ENCODE measurements at regions not wholly inside any gene's neighbourhood (a gene's known extent, or its start where the extent isn't known, plus 50 kb on each side); places are given as distances from the start of the nearest gene placed in this dataset.
A peak's percentile ranks its signal among the peaks of the same experiment; 100 is the strongest.

- peak overlapping the region; percentile 73 for H2BK15ac ChIP-seq (ENCODE audit: low read depth, poor library complexity, severe bottlenecking)
- H3K4me3 ChIP-seq (ENCODE audit: insufficient read depth in 1 of 2, low read depth in 1 of 2, low read length in 2 of 2) = peak overlapping the region in 1 of 2 experiments; percentile 44
- 80% methylated on average over 21 of the region's 21 CpGs for WGBS
- peak overlapping the region in 1 of 2 experiments; percentile 72 for H3K4ac ChIP-seq (ENCODE audit: low read depth in 1 of 2, low read length in 2 of 2)
- DNase-seq = peak; percentile 78
- H2BK120ac ChIP-seq (ENCODE audit: low read depth, low read length) = no peak overlapping the region
- H4K8ac ChIP-seq (ENCODE audit: low read length) = no peak overlapping the region
- H3K9ac ChIP-seq (ENCODE audit: low read length) = peak overlapping the region; percentile 33
- H3K27me3 ChIP-seq (ENCODE audit: control insufficient read depth in 1 of 2, insufficient read depth in 1 of 2, low read length in 2 of 2) = no peaks in the 10 kb centered on the region
- H3K23ac ChIP-seq (ENCODE audit: low read length in 2 of 2) = no peak overlapping the region
- H3K14ac ChIP-seq (ENCODE audit: low read length in 2 of 2) = peak overlapping the region in 1 of 2 experiments; percentile 31
- H3K9me3 ChIP-seq (ENCODE audit: control insufficient read depth, low read length) = no peaks in the 10 kb centered on the region
- H3K79me1 ChIP-seq (replicated peaks; ENCODE audit: low read length, poor library complexity, severe bottlenecking) = no peaks in the 10 kb centered on the region
- H3K27ac ChIP-seq (ENCODE audit: low read length, poor library complexity, severe bottlenecking) = no peak overlapping the region
- no peak overlapping the region for H4K91ac ChIP-seq (ENCODE audit: low read length)
- H3K4me2 ChIP-seq (ENCODE audit: low read length, poor library complexity, severe bottlenecking) = no peak overlapping the region
- H2AK5ac ChIP-seq (ENCODE audit: low read length, severe bottlenecking) = no peak overlapping the region
- peak overlapping the region in 1 of 2 experiments; percentile 88 for H2BK12ac ChIP-seq (ENCODE audit: low read length in 2 of 2)
- H2BK5ac ChIP-seq (ENCODE audit: low read depth, low read length, poor library complexity, severe bottlenecking) = no peak overlapping the region
- H3K18ac ChIP-seq (ENCODE audit: low read depth in 1 of 2, low read length in 2 of 2) = peak overlapping the region; percentile 68 to 80
- H3K4me1 ChIP-seq (ENCODE audit: control insufficient read depth, insufficient read depth, low read depth, low read length) = peaks cover 33% of the 10 kb centered on the region
- H3K36me3 ChIP-seq (ENCODE audit: control insufficient read depth in 1 of 2, insufficient read depth in 2 of 2, low read depth in 1 of 2, low read length in 2 of 2) = no peaks in the 10 kb centered on the region
- H2AFZ ChIP-seq (ENCODE audit: low read depth, low read length) = no peak overlapping the region
Measured at GRCh38 chr9:129347316-129348120, 169.5 kb upstream of the IER5L start.

DNA sequence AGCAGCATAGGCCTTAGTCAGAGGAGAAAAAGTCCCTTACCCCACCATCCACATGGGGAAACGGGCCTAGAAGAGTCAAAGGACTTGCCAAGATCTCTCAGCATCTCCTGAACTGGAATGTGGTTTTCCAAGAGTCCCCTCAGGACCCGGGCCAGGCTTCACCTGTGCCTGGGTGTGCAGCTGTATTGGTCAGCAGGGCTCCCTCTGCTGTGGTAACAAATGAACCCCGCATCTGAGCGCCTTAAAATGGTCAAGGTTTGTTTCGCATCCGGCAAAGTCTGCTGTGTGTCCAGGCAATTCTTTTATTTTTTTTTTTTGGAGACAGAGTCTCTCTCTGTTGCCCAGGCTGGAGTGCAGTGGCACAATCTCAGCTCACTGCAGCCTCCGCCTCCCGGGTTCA, 168.0 kb upstream of the IER5L start:
- Histone ChIP-seq H3K4me1 (ENCODE audit: control insufficient read depth, insufficient read depth, low read depth, low read length) (peaks cover 20% of the 10 kb centered on the region), H3K4me2 (ENCODE audit: low read length, poor library complexity, severe bottlenecking) (no peak overlapping the region)
- WGBS = 95% methylated on average over 8 of the region's 8 CpGs

DNA sequence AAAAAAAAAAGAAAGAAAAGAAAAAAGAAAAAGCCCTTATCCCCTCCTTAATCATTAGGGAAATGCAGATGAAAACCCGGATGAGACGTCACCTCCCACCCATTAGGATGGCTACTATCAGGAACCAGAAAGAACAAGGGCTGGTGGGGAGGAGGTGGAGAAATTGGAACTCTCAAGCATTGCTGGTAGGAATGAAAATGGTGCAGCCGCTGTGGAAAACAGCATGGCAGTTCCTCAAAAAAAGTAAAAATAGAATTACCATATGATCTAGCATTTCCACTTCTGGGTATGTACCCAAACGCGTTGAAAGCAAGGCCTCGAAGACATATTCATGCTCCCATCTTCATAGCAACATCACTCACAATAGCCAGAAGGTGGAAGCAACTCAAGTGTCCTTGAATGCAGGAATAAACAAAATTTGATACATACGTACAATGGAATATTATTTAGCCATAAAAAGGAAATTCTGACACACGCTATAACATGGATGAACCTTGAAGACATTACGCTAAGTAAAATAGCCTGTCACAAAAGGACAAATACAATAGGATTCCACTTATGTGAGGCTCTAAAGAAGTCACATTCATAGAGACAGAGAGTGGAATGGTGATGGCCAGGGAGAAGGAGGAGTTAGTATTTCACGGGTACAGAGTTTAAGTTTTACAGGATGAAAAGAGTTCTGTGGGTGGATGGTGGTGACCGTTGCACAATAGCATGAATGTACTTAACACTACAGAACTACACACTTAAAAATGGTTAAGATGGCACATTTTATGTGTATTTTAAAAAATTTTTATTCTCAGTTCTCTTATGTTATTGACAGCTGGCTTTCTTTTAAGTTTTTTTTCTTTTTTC, 166.8 kb upstream of the IER5L start:
- no peak overlapping the region for H3K23ac ChIP-seq (ENCODE audit: low read length in 2 of 2)
- no peaks in the 10 kb centered on the region for H3K9me3 ChIP-seq (ENCODE audit: control insufficient read depth, low read length)
- no peak overlapping the region for H2AFZ ChIP-seq (ENCODE audit: low read depth, low read length)
- H2BK12ac ChIP-seq (ENCODE audit: low read length in 2 of 2) = no peak overlapping the region
- peaks cover 0 to 5% of the 10 kb centered on the region in 2 experiments for H3K36me3 ChIP-seq (ENCODE audit: control insufficient read depth in 1 of 2, insufficient read depth in 2 of 2, low read depth in 1 of 2, low read length in 2 of 2)
- H2BK120ac ChIP-seq (ENCODE audit: low read depth, low read length) = no peak overlapping the region
- no peak overlapping the region for H3K14ac ChIP-seq (ENCODE audit: low read length in 2 of 2)
- no peak overlapping the region for H4K8ac ChIP-seq (ENCODE audit: low read length)
- no peak overlapping the region for H3K4me3 ChIP-seq (ENCODE audit: insufficient read depth in 1 of 2, low read depth in 1 of 2, low read length in 2 of 2)
- no peak overlapping the region for H2AK5ac ChIP-seq (ENCODE audit: low read length, severe bottlenecking)
- no peak overlapping the region for H3K27ac ChIP-seq (ENCODE audit: low read length, poor library complexity, severe bottlenecking)
- 100% methylated on average over 5 of the region's 11 CpGs for WGBS
- peak overlapping the region in 1 of 2 experiments; percentile 35 for H3K18ac ChIP-seq (ENCODE audit: low read depth in 1 of 2, low read length in 2 of 2)
- no peak overlapping the region for H2BK5ac ChIP-seq (ENCODE audit: low read depth, low read length, poor library complexity, severe bottlenecking)
- H3K27me3 ChIP-seq (ENCODE audit: control insufficient read depth in 1 of 2, insufficient read depth in 1 of 2, low read length in 2 of 2) = no peaks in the 10 kb centered on the region
- no peak overlapping the region for H2BK15ac ChIP-seq (ENCODE audit: low read depth, poor library complexity, severe bottlenecking)
- no peak overlapping the region for H3K9ac ChIP-seq (ENCODE audit: low read length)
- H3K4ac ChIP-seq (ENCODE audit: low read depth in 1 of 2, low read length in 2 of 2) = no peak overlapping the region
- H4K91ac ChIP-seq (ENCODE audit: low read length) = no peak overlapping the region
- peaks cover 19% of the 10 kb centered on the region for H3K4me1 ChIP-seq (ENCODE audit: control insufficient read depth, insufficient read depth, low read depth, low read length)
- no peak overlapping the region for H3K4me2 ChIP-seq (ENCODE audit: low read length, poor library complexity, severe bottlenecking)
- DNase-seq = no peak
- H3K79me1 ChIP-seq (replicated peaks; ENCODE audit: low read length, poor library complexity, severe bottlenecking) = no peaks in the 10 kb centered on the region

More for the DNA sequence above, 168.0 kb upstream of the IER5L start:
- Histone ChIP-seq H3K14ac (ENCODE audit: low read length in 2 of 2) (no peak overlapping the region), H3K18ac (ENCODE audit: low read depth in 1 of 2, low read length in 2 of 2) (peak overlapping the region; percentile 11 to 39), H4K8ac (ENCODE audit: low read length) (no peak overlapping the region), H3K36me3 (ENCODE audit: control insufficient read depth in 1 of 2, insufficient read depth in 2 of 2, low read depth in 1 of 2, low read length in 2 of 2) (no peaks in the 10 kb centered on the region), H3K9ac (ENCODE audit: low read length) (no peak overlapping the region), H2BK12ac (ENCODE audit: low read length in 2 of 2) (peak overlapping the region in 1 of 2 experiments; percentile 7), H2BK5ac (ENCODE audit: low read depth, low read length, poor library complexity, severe bottlenecking) (no peak overlapping the region), H3K27ac (ENCODE audit: low read length, poor library complexity, severe bottlenecking) (no peak overlapping the region), H3K23ac (ENCODE audit: low read length in 2 of 2) (no peak overlapping the region), H3K9me3 (ENCODE audit: control insufficient read depth, low read length) (no peaks in the 10 kb centered on the region), H3K4ac (ENCODE audit: low read depth in 1 of 2, low read length in 2 of 2) (peak overlapping the region; percentile 9 to 67), H2BK15ac (ENCODE audit: low read depth, poor library complexity, severe bottlenecking) (peak overlapping the region; percentile 64), H3K27me3 (ENCODE audit: control insufficient read depth in 1 of 2, insufficient read depth in 1 of 2, low read length in 2 of 2) (no peaks in the 10 kb centered on the region), H2BK120ac (ENCODE audit: low read depth, low read length) (no peak overlapping the region), H3K79me1 (replicated peaks; ENCODE audit: low read length, poor library complexity, severe bottlenecking) (no peaks in the 10 kb centered on the region), H3K4me3 (ENCODE audit: insufficient read depth in 1 of 2, low read depth in 1 of 2, low read length in 2 of 2) (no peak overlapping the region), H2AFZ (ENCODE audit: low read depth, low read length) (no peak overlapping the region), H2AK5ac (ENCODE audit: low read length, severe bottlenecking) (peak overlapping the region; percentile 72), H4K91ac (ENCODE audit: low read length) (peak overlapping the region; percentile 3)
- DNase-seq = no peak

All from mesenchymal stem cell (in vitro differentiated cells and primary cell).